GM10266 (cell line): ENCODE measurements at regions not wholly inside any gene's neighbourhood (a gene's known extent, or its start where the extent isn't known, plus 50 kb on each side); places are given as distances from the start of the nearest gene placed in this dataset.

Source experiments
- DNase-seq: peaks from one replicate; pipeline ENCODE4 v3.0.0; 2012; ENCODE audit errors: extremely low spot score
- TF ChIP-seq, protein P1 (sequence below): IDR thresholded peaks from 2 replicates; pipeline ENCODE4 v1.5.1; 2012; ENCODE audit warnings: mild to moderate bottlenecking, low read depth; ENCODE audit not compliant: control insufficient read depth, insufficient read depth; ENCODE audit errors: missing control alignments

DNA sequence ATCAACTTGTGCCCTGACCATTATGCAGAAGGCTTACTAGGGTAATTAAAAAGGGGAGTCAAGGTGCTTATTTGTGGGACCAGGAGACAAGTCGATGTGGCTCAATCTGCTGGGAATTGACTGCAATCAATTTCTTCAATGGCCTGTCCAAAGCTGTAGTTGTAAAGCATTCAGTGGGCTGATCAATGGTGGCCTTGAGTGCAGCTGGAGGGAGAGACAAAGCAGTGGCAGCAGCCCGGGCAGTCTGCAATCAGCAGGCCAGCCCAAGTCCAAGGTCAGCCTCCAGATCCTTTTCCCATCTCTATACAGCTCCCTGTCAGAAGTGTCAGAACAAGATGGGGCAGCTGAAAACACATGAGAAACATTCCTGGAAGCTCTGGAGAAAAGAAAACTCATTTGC, 51.0 kb upstream of the BRINP1 start:
- DNase-seq = no peak
- TF ChIP-seq, protein P1, sequence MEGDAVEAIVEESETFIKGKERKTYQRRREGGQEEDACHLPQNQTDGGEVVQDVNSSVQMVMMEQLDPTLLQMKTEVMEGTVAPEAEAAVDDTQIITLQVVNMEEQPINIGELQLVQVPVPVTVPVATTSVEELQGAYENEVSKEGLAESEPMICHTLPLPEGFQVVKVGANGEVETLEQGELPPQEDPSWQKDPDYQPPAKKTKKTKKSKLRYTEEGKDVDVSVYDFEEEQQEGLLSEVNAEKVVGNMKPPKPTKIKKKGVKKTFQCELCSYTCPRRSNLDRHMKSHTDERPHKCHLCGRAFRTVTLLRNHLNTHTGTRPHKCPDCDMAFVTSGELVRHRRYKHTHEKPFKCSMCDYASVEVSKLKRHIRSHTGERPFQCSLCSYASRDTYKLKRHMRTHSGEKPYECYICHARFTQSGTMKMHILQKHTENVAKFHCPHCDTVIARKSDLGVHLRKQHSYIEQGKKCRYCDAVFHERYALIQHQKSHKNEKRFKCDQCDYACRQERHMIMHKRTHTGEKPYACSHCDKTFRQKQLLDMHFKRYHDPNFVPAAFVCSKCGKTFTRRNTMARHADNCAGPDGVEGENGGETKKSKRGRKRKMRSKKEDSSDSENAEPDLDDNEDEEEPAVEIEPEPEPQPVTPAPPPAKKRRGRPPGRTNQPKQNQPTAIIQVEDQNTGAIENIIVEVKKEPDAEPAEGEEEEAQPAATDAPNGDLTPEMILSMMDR = no peak
